OCI-LY3 (cell line): ENCODE measurements at regions not wholly inside any gene's neighbourhood (a gene's known extent, or its start where the extent isn't known, plus 50 kb on each side); places are given as distances from the start of the nearest gene placed in this dataset.

Experiments
- H2AFZ ChIP-seq: fragments of 200-600, 300-600 bp; shearing (Covaris generic); 2 replicates; pipeline ENCODE4 v1.6.0; 2014; ENCODE audit warnings: antibody characterized with exemption, low read depth, low read length
- H3K27ac ChIP-seq: fragments of 200-600, 300-600 bp; sonication (generic); 2 replicates; pipeline ENCODE4 v1.5.1; 2014; ENCODE audit warnings: mild to moderate bottlenecking, low read length, moderate library complexity, mixed read lengths
- H3K27me3 ChIP-seq: fragments of 200-600, 300-600 bp; sonication (generic); 2 replicates; pipeline ENCODE4 v1.6.1; 2014; ENCODE audit warnings: low read depth, low read length, mixed read lengths
- H3K36me3 ChIP-seq: fragments of 200-600, 300-600 bp; sonication (generic); replicated peaks from 2 replicates; pipeline ENCODE3; 2014; ENCODE audit warnings: low read depth, low read length, mixed read lengths
- H3K4me1 ChIP-seq: fragments of 300-600, 200-600 bp; sonication (generic); 2 replicates; pipeline ENCODE4 v1.6.1; 2014; ENCODE audit warnings: low read length, mixed read lengths
- H3K4me2 ChIP-seq: fragments of 200-600, 300-600 bp; sonication (generic); 2 replicates; pipeline ENCODE4 v1.6.1; 2014; ENCODE audit warnings: low read length, mixed read lengths
- H3K4me3 ChIP-seq: fragments of 300-600, 200-600 bp; sonication (generic); 2 replicates; pipeline ENCODE4 v1.5.1; 2014; ENCODE audit warnings: antibody characterized with exemption, mild to moderate bottlenecking, low read length, moderate library complexity
- H3K79me2 ChIP-seq: fragments of 300-600, 200-600 bp; shearing (Covaris generic); 2 replicates; pipeline ENCODE4 v1.6.1; 2014; ENCODE audit warnings: mild to moderate bottlenecking, low read length, mixed read lengths
- H3K9ac ChIP-seq: fragments of 300-600, 200-600 bp; shearing (Covaris generic); 2 replicates; pipeline ENCODE4 v1.6.0; 2014; ENCODE audit warnings: mild to moderate bottlenecking, low read length, moderate library complexity
- H3K9me3 ChIP-seq: fragments of 200-600, 300-600 bp; shearing (Covaris generic); 2 replicates; pipeline ENCODE4 v1.6.1; 2014; ENCODE audit warnings: low read length, mixed read lengths; ENCODE audit not compliant: insufficient read depth
- H4K20me1 ChIP-seq: fragments of 200-600, 300-600 bp; sonication (generic); 2 replicates; pipeline ENCODE4 v1.6.1; 2016; ENCODE audit warnings: low read length, mixed read lengths; ENCODE audit not compliant: insufficient read depth
- CTCF ChIP-seq: fragments of 200-600, 300-600 bp; sonication (generic); IDR thresholded peaks from 2 replicates; pipeline ENCODE4 v1.5.1; 2014; ENCODE audit warnings: antibody characterized with exemption, low read length, low read depth
- EZH2phosphoT487 ChIP-seq: fragments of 200-600 bp; shearing (Covaris generic); IDR thresholded peaks from 2 replicates; pipeline ENCODE4 v1.6.1; 2018; ENCODE audit warnings: antibody characterized with exemption, mixed run types, low read depth

DNA sequence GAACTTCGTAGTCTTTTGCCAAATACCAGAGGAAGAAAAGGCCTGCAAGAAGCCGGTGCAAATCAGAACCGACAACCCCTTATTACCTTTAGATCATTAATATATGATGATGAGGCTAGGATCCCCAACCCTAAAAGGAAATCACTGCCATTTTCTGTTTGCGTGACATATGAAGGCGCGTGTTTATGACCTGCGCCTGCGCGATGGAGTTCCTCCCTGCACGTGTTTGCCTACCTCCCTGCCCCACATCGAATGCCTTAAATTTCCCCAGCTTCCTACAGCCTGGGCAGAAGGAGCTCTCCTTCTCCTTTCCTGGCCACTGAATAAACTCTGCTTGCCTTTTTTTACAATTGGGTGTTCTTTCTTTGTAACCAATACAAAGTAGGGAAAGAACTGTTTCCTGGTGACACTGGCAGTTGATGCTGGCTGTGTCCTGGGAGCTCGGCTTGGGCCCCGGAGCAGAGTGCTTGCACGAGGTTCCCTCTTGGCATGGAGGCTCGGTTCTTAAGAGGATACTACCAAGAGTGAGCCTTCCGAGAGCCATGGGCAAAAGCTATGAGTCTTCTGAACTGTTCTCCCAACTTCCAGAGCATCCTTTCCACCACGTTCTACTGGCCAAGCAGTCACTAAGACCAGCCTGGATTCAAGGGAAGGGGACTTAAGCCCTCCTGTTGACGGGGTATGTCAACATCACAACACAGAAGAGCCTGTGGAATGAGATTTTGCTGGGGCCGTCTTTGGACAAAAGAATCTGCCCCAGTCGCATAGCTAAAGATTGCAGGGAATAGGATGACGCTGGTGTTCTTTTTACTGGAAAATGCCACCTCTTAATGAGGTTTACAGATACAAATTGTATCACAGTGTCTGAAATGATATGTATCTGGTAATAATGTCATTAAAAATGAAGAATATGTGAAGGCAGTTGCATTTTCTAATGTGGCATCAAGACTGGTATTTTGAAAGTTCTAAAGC, 179.8 kb downstream of the SH3BP4 start:
- H3K4me3 ChIP-seq, result no peak overlapping the region
- no peak overlapping the region for H3K27ac ChIP-seq

DNA sequence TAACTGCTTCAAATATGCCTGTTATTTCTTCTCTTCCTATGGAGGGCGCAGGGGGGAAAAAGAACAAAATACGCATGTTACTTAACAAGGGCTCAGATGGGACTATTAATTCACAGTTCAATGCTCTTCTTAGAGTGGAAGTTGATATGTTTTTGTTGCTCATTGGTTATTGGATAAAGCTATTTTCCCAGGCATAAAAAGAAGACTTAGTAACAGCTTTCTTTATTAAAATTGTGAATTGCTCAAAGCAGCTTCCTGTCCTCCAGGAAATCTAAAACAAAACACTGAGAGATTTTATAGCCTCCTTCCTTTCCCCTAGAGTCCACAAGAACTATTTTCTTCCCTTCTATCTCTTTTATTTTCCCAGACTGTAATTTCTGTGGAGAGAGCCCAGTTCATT, 180.8 kb downstream of the SH3BP4 start:
- Histone ChIP-seq H3K27me3 (no peaks in the 10 kb centered on the region), H3K9me3 (no peaks in the 10 kb centered on the region), H3K27ac (no peak overlapping the region), H3K9ac (no peak overlapping the region), H3K4me1 (no peaks in the 10 kb centered on the region), H4K20me1 (no peaks in the 10 kb centered on the region), H3K36me3 (no peaks in the 10 kb centered on the region), H3K4me2 (no peak overlapping the region), H3K4me3 (no peak overlapping the region), H2AFZ (no peak overlapping the region), H3K79me2 (no peaks in the 10 kb centered on the region)
- TF ChIP-seq EZH2phosphoT487 (no peak), CTCF (no peak)

More for the DNA sequence above, 179.8 kb downstream of the SH3BP4 start:
- no peaks in the 10 kb centered on the region for H3K4me1 ChIP-seq
- H3K79me2 ChIP-seq, result no peaks in the 10 kb centered on the region
- H3K36me3 ChIP-seq, result no peaks in the 10 kb centered on the region
- H3K9me3 ChIP-seq, result no peaks in the 10 kb centered on the region
- no peaks in the 10 kb centered on the region for H4K20me1 ChIP-seq
- no peaks in the 10 kb centered on the region for H3K27me3 ChIP-seq
- TF ChIP-seq CTCF, result no peak
- no peak for TF ChIP-seq EZH2phosphoT487
- no peak overlapping the region for H3K4me2 ChIP-seq
- H3K9ac ChIP-seq, result no peak overlapping the region
- H2AFZ ChIP-seq, result no peak overlapping the region

DNA sequence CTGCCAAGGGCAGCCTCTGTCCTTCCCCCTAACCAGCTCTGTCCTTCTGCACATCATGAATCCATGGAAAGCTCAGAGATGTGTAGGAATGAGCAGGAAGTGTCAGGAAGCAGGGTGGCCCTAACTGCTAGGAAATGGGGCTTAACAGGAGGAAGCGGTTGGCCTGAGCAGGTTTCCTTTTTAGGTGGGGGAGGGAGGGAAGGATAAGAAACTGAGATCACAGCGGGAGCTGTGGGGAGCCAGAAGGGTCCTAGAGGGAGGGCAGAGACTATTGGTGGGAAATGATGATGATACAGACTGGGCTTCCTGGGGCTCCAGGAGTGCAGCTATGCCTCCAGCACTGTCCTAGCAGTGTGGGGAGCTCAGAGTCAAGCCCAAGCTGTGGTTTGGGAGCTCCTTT, 182.0 kb downstream of the SH3BP4 start:
- Histone ChIP-seq H3K36me3 (no peaks in the 10 kb centered on the region), H4K20me1 (no peaks in the 10 kb centered on the region), H3K27me3 (no peaks in the 10 kb centered on the region), H3K27ac (no peak overlapping the region), H3K4me2 (no peak overlapping the region), H3K79me2 (no peaks in the 10 kb centered on the region), H3K4me3 (no peak overlapping the region), H3K9me3 (no peaks in the 10 kb centered on the region), H2AFZ (no peak overlapping the region), H3K4me1 (no peaks in the 10 kb centered on the region), H3K9ac (no peak overlapping the region)
- TF ChIP-seq CTCF (no peak), EZH2phosphoT487 (no peak)

DNA sequence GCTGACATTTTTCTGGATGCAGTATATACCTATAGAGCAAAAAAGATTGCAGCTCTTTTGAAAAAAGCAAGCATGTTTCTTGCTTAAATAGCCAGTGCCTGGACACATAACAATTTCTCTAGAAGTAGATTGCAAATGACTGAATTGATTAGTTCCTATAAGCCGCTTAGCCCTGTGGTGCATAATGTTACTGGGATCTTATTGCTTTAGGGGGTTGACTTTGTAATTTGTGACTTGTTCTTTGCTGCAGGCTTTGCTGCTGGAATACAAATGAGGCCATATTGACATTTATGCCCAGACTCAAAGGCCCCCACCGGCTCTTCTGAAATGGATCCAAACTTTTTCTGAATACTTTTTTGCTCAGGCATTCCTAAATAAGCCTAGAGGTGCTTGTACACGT, 182.6 kb downstream of the SH3BP4 start:
- Histone ChIP-seq H3K4me1 (no peaks in the 10 kb centered on the region), H3K27ac (no peak overlapping the region), H4K20me1 (no peaks in the 10 kb centered on the region), H3K9ac (no peak overlapping the region), H3K4me2 (no peak overlapping the region), H3K79me2 (no peaks in the 10 kb centered on the region), H2AFZ (no peak overlapping the region), H3K36me3 (no peaks in the 10 kb centered on the region), H3K4me3 (no peak overlapping the region), H3K27me3 (no peaks in the 10 kb centered on the region), H3K9me3 (no peaks in the 10 kb centered on the region)
- TF ChIP-seq CTCF, result no peak
- TF ChIP-seq EZH2phosphoT487, result no peak
